SH-SY5Y (cell line): ENCODE measurements at regions not wholly inside any gene's neighbourhood (a gene's known extent, or its start where the extent isn't known, plus 50 kb on each side); places are given as distances from the start of the nearest gene placed in this dataset.

Source experiments
- GATA2 ChIP-seq: IDR thresholded peaks from 2 replicates; pipeline ENCODE4 v1.6.1; 2011; ENCODE audit warnings: mild to moderate bottlenecking, low read depth, low read length
- GATA3 ChIP-seq: IDR thresholded peaks from 2 replicates; pipeline ENCODE4 v1.6.1; 2011; ENCODE audit warnings: low read depth, mild to moderate bottlenecking, low read length, moderate library complexity

DNA sequence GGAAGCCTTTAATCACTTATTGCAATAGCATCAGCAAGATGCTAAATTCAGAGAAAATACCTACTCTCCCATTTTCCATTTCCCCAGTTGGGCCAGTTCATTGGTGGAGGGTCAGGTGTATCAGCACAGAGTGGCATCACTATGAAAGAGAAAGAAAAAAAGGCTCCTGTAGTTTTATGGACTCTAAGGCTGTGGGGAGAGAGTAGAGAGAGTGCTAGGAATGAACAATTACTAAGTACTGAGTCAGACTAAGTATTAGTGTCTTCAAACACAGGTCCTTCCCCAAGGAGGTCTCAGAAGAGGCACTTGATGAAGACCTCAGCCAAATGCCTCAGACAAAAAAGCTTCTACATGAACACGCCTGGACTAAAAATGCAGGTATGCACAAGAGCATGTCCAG, 1061.9 kb downstream of the FSTL5 start:
- TF ChIP-seq GATA2 (no peak), GATA3 (no peak)
